ENCODE measurements at regions not wholly inside any gene's neighbourhood (a gene's known extent, or its start where the extent isn't known, plus 50 kb on each side); places are given as distances from the start of the nearest gene placed in this dataset.

GRCh38 chr17:53390575-53390974 lies 432.2 kb upstream of the KIF2B start:
- Histone ChIP-seq H2AK5ac (ENCODE audit: low read depth, low read length) (no peak overlapping the region), H3K14ac (ENCODE audit: low read length) (no peak overlapping the region), H3K4me2 (ENCODE audit: insufficient read depth, low read length, poor library complexity, severe bottlenecking) (no peak overlapping the region), H3K18ac (ENCODE audit: low read length) (no peak overlapping the region), H2BK5ac (ENCODE audit: low read length) (no peak overlapping the region), H4K8ac (ENCODE audit: low read depth, low read length) (no peak overlapping the region), H4K91ac (ENCODE audit: low read depth, low read length, poor library complexity) (no peak overlapping the region), H3K36me3 (replicated peaks in 1 of 2; ENCODE audit: control insufficient read depth in 2 of 2, insufficient read depth in 2 of 2, low read length in 2 of 2) (no peaks in the 10 kb centered on the region), H2BK12ac (ENCODE audit: low read length) (no peak overlapping the region), H2AFZ (ENCODE audit: low read length) (no peak overlapping the region), H3K4me1 (ENCODE audit: control insufficient read depth in 2 of 2, insufficient read depth in 1 of 2, low read depth in 1 of 2, low read length in 2 of 2) (no peaks in the 10 kb centered on the region), H3K4me3 (ENCODE audit: low read length in 2 of 2) (no peak overlapping the region), H3K9ac (ENCODE audit: low read depth, low read length, poor library complexity) (no peak overlapping the region), H3K27ac (replicated peaks; ENCODE audit: low read length) (no peak overlapping the region), H2BK120ac (ENCODE audit: low read depth, low read length) (no peak overlapping the region), H3K79me1 (ENCODE audit: low read depth, low read length) (no peaks in the 10 kb centered on the region), H2BK15ac (ENCODE audit: low read length) (no peak overlapping the region), H3K4ac (ENCODE audit: low read length) (no peak overlapping the region), H3K27me3 (ENCODE audit: control insufficient read depth in 3 of 3, insufficient read depth in 3 of 3, low read depth in 1 of 3, low read length in 3 of 3) (no peaks in the 10 kb centered on the region), H3K23ac (ENCODE audit: low read depth, low read length, poor library complexity) (no peak overlapping the region), H3K9me3 (replicated peaks in 1 of 2; ENCODE audit: control insufficient read depth in 2 of 2, insufficient read depth in 1 of 2, low read depth in 1 of 2, low read length in 2 of 2) (no peaks in the 10 kb centered on the region)
- DNase-seq (ENCODE audit: low spot score), result no peak
- no CpG with 5 or more reads among the region's 2 CpGs for whole genome bisulfite sequencing, 2 donors (ENCODE audit: extremely low coverage in 2 of 2, insufficient read length in 2 of 2, insufficient replicate concordance in 1 of 2)

DNA sequence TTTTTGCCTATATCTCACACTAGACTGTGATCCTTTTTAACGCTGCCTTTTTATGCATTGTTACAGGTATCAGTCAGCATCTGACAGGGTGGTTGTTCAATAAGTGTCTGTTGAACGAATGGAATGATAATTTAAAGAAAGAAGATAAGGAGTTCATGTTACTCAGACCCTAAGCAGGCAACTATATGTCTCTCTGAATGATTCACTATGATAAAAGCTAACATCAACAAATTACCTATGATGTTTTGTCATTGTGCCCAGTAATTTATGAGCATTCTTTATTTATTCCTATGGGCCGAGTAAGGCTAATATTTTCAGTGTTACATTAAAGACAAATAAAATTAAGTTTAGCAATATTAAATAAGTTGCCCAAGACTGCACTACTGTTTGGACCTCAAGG lies 435.0 kb upstream of the KIF2B start:
- no CpG with 5 or more reads among the region's 3 CpGs for WGBS, 2 donors (ENCODE audit: extremely low coverage in 2 of 2, insufficient read length in 2 of 2, insufficient replicate concordance in 1 of 2)
- no peak overlapping the region for H3K9ac ChIP-seq (ENCODE audit: low read depth, low read length, poor library complexity)

DNA sequence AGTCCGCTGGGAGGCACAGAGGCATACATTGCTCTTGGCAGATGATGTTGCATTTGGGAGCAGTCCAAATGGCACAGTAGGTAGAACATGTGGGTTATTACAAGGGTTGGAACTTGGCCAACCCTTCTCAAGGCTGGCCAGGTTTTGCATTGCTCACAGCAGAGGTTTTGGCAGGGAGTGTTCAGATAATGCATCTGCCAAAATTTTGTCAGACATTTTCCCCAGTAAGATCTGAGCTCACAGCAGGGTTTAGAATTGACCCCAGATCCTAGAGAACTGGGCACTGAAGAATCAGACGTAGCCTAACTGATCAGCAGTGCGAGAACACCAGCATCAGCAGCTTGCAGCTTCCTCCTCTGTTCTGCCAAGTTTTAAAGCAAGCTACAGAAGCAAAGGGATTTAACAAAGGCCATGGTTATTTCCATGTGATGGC lies 468.8 kb upstream of the KIF2B start:
- Histone ChIP-seq H3K23ac (ENCODE audit: low read depth, low read length, poor library complexity) (no peak overlapping the region), H3K4me3 (ENCODE audit: low read length in 2 of 2) (no peak overlapping the region), H3K79me1 (ENCODE audit: low read depth, low read length) (no peaks in the 10 kb centered on the region), H3K9me3 (replicated peaks in 1 of 2; ENCODE audit: control insufficient read depth in 2 of 2, insufficient read depth in 1 of 2, low read depth in 1 of 2, low read length in 2 of 2) (no peaks in the 10 kb centered on the region), H3K9ac (ENCODE audit: low read depth, low read length, poor library complexity) (no peak overlapping the region), H4K91ac (ENCODE audit: low read depth, low read length, poor library complexity) (no peak overlapping the region), H2BK120ac (ENCODE audit: low read depth, low read length) (no peak overlapping the region), H3K36me3 (replicated peaks in 1 of 2; ENCODE audit: control insufficient read depth in 2 of 2, insufficient read depth in 2 of 2, low read length in 2 of 2) (no peaks in the 10 kb centered on the region), H3K27ac (replicated peaks; ENCODE audit: low read length) (no peak overlapping the region), H4K8ac (ENCODE audit: low read depth, low read length) (no peak overlapping the region), H2BK12ac (ENCODE audit: low read length) (no peak overlapping the region), H3K4me1 (ENCODE audit: control insufficient read depth in 2 of 2, insufficient read depth in 1 of 2, low read depth in 1 of 2, low read length in 2 of 2) (no peaks in the 10 kb centered on the region), H2AFZ (ENCODE audit: low read length) (no peak overlapping the region), H3K14ac (ENCODE audit: low read length) (no peak overlapping the region), H2BK15ac (ENCODE audit: low read length) (no peak overlapping the region), H3K4me2 (ENCODE audit: insufficient read depth, low read length, poor library complexity, severe bottlenecking) (no peak overlapping the region), H3K27me3 (ENCODE audit: control insufficient read depth in 3 of 3, insufficient read depth in 3 of 3, low read depth in 1 of 3, low read length in 3 of 3) (no peaks in the 10 kb centered on the region), H2BK5ac (ENCODE audit: low read length) (no peak overlapping the region), H2AK5ac (ENCODE audit: low read depth, low read length) (no peak overlapping the region), H3K4ac (ENCODE audit: low read length) (no peak overlapping the region), H3K18ac (ENCODE audit: low read length) (no peak overlapping the region)
- DNase-seq (ENCODE audit: low spot score), result no peak
- WGBS, 2 donors (ENCODE audit: extremely low coverage in 2 of 2, insufficient read length in 2 of 2, insufficient replicate concordance in 1 of 2), result no CpG with 5 or more reads among the region's 3 CpGs

More for the DNA sequence above, 435.0 kb upstream of the KIF2B start:
- Histone ChIP-seq H3K9me3 (replicated peaks in 1 of 2; ENCODE audit: control insufficient read depth in 2 of 2, insufficient read depth in 1 of 2, low read depth in 1 of 2, low read length in 2 of 2) (no peaks in the 10 kb centered on the region), H2AFZ (ENCODE audit: low read length) (no peak overlapping the region), H2BK12ac (ENCODE audit: low read length) (no peak overlapping the region), H2BK120ac (ENCODE audit: low read depth, low read length) (no peak overlapping the region), H3K4me2 (ENCODE audit: insufficient read depth, low read length, poor library complexity, severe bottlenecking) (no peak overlapping the region), H4K91ac (ENCODE audit: low read depth, low read length, poor library complexity) (no peak overlapping the region), H2BK15ac (ENCODE audit: low read length) (no peak overlapping the region), H3K14ac (ENCODE audit: low read length) (no peak overlapping the region), H3K27ac (replicated peaks; ENCODE audit: low read length) (no peak overlapping the region), H2AK5ac (ENCODE audit: low read depth, low read length) (no peak overlapping the region), H2BK5ac (ENCODE audit: low read length) (no peak overlapping the region), H3K27me3 (ENCODE audit: control insufficient read depth in 3 of 3, insufficient read depth in 3 of 3, low read depth in 1 of 3, low read length in 3 of 3) (no peaks in the 10 kb centered on the region), H3K23ac (ENCODE audit: low read depth, low read length, poor library complexity) (no peak overlapping the region), H3K4ac (ENCODE audit: low read length) (no peak overlapping the region), H3K4me1 (ENCODE audit: control insufficient read depth in 2 of 2, insufficient read depth in 1 of 2, low read depth in 1 of 2, low read length in 2 of 2) (no peaks in the 10 kb centered on the region), H4K8ac (ENCODE audit: low read depth, low read length) (no peak overlapping the region), H3K79me1 (ENCODE audit: low read depth, low read length) (no peaks in the 10 kb centered on the region), H3K4me3 (ENCODE audit: low read length in 2 of 2) (no peak overlapping the region), H3K18ac (ENCODE audit: low read length) (no peak overlapping the region), H3K36me3 (replicated peaks in 1 of 2; ENCODE audit: control insufficient read depth in 2 of 2, insufficient read depth in 2 of 2, low read length in 2 of 2) (no peaks in the 10 kb centered on the region)
- DNase-seq (ENCODE audit: low spot score), result no peak

GRCh38 chr17:53344778-53345177 lies 477.9 kb upstream of the KIF2B start:
- no peak for DNase-seq (ENCODE audit: low spot score)
- H3K36me3 ChIP-seq (replicated peaks in 1 of 2; ENCODE audit: control insufficient read depth in 2 of 2, insufficient read depth in 2 of 2, low read length in 2 of 2), result no peaks in the 10 kb centered on the region
- H3K9me3 ChIP-seq (replicated peaks in 1 of 2; ENCODE audit: control insufficient read depth in 2 of 2, insufficient read depth in 1 of 2, low read depth in 1 of 2, low read length in 2 of 2), result no peaks in the 10 kb centered on the region
- no peak overlapping the region for H2BK5ac ChIP-seq (ENCODE audit: low read length)
- H3K23ac ChIP-seq (ENCODE audit: low read depth, low read length, poor library complexity), result no peak overlapping the region
- H3K4me1 ChIP-seq (ENCODE audit: control insufficient read depth in 2 of 2, insufficient read depth in 1 of 2, low read depth in 1 of 2, low read length in 2 of 2), result no peaks in the 10 kb centered on the region
- H2BK15ac ChIP-seq (ENCODE audit: low read length), result no peak overlapping the region
- no peak overlapping the region for H2BK12ac ChIP-seq (ENCODE audit: low read length)
- no peak overlapping the region for H2AFZ ChIP-seq (ENCODE audit: low read length)
- no peak overlapping the region for H2BK120ac ChIP-seq (ENCODE audit: low read depth, low read length)
- H2AK5ac ChIP-seq (ENCODE audit: low read depth, low read length), result no peak overlapping the region
- WGBS, 2 donors (ENCODE audit: extremely low coverage in 2 of 2, insufficient read length in 2 of 2, insufficient replicate concordance in 1 of 2), result no CpG with 5 or more reads among the region's 1 CpG
- H4K8ac ChIP-seq (ENCODE audit: low read depth, low read length), result no peak overlapping the region
- H3K27me3 ChIP-seq (ENCODE audit: control insufficient read depth in 3 of 3, insufficient read depth in 3 of 3, low read depth in 1 of 3, low read length in 3 of 3), result no peaks in the 10 kb centered on the region
- no peak overlapping the region for H3K27ac ChIP-seq (replicated peaks; ENCODE audit: low read length)
- no peak overlapping the region for H3K4ac ChIP-seq (ENCODE audit: low read length)
- no peak overlapping the region for H3K14ac ChIP-seq (ENCODE audit: low read length)
- no peak overlapping the region for H3K9ac ChIP-seq (ENCODE audit: low read depth, low read length, poor library complexity)
- no peak overlapping the region for H3K18ac ChIP-seq (ENCODE audit: low read length)
- H3K4me2 ChIP-seq (ENCODE audit: insufficient read depth, low read length, poor library complexity, severe bottlenecking), result no peak overlapping the region
- H3K4me3 ChIP-seq (ENCODE audit: low read length in 2 of 2), result no peak overlapping the region
- no peak overlapping the region for H4K91ac ChIP-seq (ENCODE audit: low read depth, low read length, poor library complexity)
- H3K79me1 ChIP-seq (ENCODE audit: low read depth, low read length), result no peaks in the 10 kb centered on the region
